NCI-H510A treated with DMSO at 0.1 percent for 48 hours (cell line): ENCODE measurements at regions not wholly inside any gene's neighbourhood (a gene's known extent, or its start where the extent isn't known, plus 50 kb on each side); places are given as distances from the start of the nearest gene placed in this dataset.

Experiments
- DNase-seq: peaks from one replicate; lab custom pipeline; 2025; lab: John Stamatoyannopoulos, UW

- DNase-seq = no peak
Observed at GRCh38 chr13:47518530-47518929, 482.5 kb downstream of the SUCLA2 start.

- no peak for DNase-seq
Observed at GRCh38 chr13:47511647-47512046, 489.4 kb downstream of the SUCLA2 start.

DNA sequence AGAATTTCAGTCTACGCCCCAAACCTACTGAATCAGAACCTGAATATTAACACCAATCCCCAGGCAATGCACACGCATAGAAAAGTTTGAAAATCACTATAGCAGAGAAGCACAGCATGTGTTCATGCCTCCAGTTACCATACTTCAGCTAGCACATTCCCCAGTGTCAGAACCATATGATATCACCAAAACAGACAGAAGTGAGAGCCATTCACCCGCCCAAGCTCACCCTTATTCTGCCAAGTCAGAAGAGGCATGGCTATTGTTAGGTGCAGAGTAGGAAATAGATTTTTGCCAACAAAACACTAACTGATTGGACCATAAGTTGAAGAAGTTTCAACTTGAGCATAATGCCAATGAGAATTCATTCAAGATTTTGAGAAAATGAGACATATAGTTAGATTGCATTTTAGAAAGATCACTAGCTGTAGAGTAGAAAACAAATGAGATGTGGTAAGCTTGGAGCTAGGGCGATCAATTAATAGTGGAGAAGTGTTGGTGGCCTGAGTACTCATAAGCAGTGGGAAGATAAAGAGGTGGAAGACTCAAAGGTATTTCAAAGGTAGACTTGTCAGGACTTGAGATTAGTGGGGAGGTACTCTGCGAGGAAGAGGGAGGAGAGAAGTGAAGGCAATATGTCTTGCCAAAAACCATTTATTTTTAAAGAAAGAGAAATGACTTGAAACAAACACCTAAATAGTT, 492.4 kb downstream of the SUCLA2 start:
- no peak for DNase-seq

- DNase-seq = no peak
Observed at GRCh38 chr13:47503475-47503874, 497.6 kb downstream of the SUCLA2 start.

- no peak for DNase-seq
Observed at GRCh38 chr13:47502166-47502565, 498.9 kb downstream of the SUCLA2 start.

- DNase-seq = no peak
Observed at GRCh38 chr13:47499358-47500150, 501.5 kb downstream of the SUCLA2 start.

GRCh38 chr13:47484548-47484947, 516.5 kb downstream of the SUCLA2 start:
- no peak for DNase-seq

DNA sequence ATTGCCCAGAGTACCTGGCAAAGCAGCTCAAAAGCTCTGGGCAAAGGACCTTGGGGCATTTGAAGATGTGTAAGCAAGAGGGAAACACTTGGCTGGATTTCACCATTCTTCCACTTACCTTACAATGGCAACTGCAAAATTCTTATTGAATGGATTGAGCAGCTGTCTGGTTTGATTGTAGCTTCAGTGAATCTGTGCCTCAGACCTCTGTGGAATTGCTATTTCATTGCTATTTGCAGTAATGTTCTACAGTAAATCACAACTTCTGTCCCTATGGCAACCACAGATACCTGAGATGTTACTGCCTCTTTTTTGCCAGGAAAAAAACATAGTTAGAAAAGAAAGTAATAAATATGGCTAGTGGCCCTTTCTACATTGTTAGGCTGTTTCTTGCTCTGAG, 519.5 kb downstream of the SUCLA2 start:
- no peak for DNase-seq

DNA sequence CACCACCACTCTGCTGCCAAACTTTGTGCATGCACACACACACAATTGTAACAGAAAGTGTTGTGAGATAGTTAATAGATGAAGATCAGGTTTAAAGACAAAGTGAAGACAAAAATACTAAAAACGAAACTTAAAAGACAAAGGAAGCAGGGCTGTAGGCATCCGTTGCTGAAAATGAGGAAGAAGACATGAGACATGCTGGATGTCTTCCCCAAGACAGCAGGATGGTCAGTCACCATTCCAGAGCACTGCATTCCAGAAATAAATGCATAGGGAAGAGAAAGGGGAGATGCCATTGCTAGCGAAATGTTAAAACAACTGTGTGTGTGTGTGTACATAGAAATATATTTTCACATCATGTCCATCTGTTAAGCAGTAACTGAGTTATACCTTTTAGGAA, 520.1 kb downstream of the SUCLA2 start:
- no peak for DNase-seq

GRCh38 chr13:47480121-47480520, 521.0 kb downstream of the SUCLA2 start:
- DNase-seq = no peak

DNA sequence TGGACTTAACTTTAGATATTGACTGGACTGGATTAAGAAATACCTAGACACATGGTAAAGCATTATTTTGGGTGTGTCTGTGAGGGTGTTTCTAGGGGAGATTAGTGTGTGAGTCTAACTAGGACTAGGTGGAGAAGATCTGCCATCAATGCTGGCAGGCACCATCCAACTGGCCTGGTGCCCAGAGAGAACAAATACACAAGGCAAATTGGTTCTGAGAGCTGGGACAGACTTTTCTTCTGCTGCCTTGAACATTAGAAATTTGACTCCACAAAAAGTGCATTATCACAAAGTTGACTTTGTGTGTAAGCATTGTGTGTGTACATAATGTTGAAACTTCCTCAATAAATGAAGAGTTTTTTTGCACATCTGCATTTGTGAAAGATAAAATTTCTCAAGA, 522.1 kb downstream of the SUCLA2 start:
- DNase-seq = no peak

DNA sequence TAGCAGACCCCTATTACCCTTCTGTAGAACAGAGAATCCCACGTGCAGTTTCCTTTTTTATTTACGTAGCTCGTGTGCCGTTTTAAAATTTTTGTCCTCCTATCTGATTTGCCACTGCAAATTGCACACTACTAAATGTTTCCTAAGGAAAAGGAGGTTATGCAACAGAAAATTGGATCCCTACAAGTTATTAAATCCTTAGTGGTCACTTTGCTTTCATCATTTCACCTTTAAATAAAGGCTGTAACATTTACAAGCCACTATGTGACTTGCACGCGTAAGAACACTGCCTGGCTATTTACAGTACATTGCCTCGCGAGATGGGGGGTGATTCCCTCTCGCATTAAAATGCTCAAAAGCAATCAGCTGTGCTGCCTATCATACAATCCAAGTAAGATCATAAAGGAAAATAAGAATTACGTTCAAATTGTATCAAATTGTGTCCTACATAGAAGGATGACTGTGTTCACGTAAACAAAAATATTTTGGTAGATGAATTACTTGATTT, 525.6 kb downstream of the SUCLA2 start:
- no peak for DNase-seq

DNA sequence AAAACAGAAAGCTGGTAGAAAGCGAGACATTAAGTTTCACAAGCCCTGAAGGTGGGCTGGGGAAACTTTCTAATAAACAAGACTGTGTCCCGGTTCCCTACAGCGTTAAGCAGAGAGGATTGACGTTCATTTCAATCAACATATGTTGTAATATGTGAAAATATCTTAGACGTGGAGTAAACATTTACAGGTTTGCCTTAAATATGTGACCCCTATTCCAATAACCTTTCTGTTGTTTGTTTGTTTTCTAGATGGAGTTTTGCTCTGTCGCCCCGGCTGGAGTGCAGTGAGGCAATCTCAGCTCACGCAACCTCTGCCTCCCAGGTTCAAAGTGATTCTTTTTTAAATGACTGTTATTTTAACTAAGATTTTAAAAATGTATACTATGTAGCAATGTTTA, 526.2 kb downstream of the SUCLA2 start:
- DNase-seq = no peak

DNA sequence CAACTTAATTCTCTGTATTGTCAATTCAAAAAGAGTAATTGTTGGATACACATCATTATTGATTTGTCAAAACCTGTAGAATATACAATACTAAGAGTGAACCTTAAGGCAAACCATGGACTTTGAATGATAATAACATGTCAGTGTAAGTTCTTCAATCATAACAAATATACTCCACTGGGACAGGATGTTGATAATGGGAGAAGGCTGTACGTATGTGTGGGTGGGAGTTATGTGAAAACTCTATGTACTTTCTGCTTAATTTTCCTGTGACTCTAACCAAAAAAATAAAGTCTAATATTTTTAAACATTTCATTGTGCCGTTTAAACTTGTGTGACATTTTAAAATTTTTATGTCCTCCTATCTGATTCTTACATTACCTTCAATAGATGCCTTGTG, 526.7 kb downstream of the SUCLA2 start:
- no peak for DNase-seq

- no peak for DNase-seq
Observed at GRCh38 chr13:47472516-47472915, 528.6 kb downstream of the SUCLA2 start.

GRCh38 chr13:47463726-47464125, 537.3 kb downstream of the SUCLA2 start:
- no peak for DNase-seq

DNA sequence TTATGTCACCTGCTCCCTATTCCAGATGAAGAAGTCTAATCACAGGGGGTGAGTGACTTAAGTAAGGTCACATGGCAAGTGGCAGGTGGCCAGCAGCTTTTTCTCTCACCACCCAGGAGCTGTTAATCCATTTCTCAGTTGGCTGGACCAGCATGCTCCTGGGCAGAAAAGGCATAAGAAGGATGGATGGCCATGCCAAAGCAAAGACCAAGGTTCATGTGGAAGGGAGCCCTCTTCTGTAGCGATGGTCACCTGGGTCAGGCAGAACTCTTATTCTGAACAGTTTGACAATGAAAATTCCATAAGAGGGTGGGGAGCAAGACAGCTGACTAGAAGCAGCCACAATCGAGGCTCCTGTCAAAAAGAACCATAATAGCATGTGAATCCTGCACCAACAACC, 538.1 kb downstream of the SUCLA2 start:
- DNase-seq = no peak

DNA sequence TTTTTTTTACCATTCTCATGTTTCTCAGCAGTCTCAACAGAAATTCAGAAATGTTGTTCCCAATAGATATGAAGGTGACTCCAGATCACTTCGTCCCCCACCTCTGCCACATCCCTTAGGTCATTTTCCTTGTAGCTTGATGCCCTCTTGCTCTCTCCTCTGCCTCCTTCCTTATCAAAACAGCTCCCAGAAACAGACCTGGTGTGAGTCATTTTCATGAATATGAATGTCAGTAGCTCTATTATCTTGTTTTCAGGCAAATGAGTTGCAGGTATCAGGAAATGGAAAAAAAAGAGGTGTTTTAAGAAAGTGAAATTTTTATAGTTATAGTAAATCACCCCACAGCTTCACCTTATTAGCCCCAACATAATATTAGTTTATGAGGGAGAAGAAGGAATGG, 539.3 kb downstream of the SUCLA2 start:
- DNase-seq = no peak

DNA sequence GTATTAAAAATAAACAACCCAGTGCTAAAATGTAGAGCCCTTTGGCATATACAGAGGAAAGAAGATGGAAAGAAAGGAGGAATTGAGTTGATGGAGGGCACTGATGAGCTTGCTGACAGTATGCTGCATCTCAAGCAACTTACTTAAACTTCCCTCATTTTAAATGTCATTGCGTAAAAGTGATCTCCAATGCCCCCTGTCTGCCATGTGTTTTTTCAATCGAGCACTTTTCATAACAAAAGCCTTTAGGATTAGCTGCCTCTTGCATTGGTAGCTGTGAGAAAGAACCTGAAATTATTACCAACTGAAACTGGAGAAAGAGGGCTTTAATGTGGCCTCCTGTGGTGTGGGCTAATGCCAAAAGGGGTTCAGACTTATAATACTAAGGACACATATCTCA, 541.6 kb downstream of the SUCLA2 start:
- no peak for DNase-seq

DNA sequence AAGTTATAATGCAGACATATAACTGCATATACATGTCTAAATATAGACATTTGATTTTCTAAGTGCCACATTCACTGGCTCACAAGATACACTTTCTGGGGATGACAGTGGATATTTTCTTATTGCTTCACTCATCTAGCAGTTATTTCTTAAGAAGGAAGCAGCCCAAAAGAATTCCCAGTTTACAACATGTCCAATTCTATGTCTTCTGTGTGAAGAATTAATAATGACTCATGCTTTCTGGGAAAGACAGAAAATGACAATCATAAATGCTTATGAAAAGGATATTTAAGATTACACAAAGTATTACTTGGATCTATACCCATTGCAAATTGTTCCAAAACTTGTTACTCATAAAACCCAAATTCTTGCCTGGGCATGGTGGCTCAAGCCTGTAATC, 543.4 kb downstream of the SUCLA2 start:
- no peak for DNase-seq

- no peak for DNase-seq
Observed at GRCh38 chr13:47455626-47456025, 545.4 kb downstream of the SUCLA2 start.

DNA sequence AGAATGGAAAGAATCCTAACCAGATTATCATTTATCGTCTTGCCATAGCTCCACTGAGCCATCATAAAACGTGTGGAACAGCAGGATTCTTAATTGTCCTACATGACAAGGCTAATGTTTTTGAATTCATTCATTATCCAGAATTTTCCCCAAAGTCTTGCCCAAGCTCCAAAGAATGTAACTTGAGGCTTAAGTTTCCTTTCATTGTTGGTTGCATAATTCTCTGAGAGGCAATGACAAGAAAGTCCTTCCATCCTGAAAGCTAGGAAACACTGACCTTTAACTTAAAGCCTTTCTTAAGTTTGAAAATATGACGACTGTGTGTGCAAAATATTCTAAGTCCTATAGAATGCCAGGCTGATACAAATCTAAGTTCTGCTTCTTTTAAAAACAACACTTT, 546.1 kb downstream of the SUCLA2 start:
- no peak for DNase-seq

DNA sequence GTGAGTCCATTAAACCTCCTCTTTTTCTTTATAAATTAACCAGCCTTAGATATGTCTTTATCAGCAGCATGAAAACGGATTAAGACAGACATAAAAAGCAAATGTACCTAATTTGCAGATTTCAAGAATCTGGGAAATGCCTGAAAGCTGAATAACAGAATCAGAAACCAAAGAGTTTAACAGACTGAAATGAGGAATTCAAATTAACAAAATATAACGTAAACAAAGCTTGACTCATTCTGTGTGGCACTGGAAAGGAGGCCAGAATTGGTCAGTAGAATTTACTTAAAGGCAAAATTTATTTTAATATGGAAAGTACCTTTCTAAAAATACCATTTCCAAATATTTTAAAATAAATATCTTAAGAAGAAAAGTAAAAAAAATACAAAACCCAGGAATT, 540.6 kb upstream of the HTR2A start:
- no peak for DNase-seq
